Retinal pigment epithelial cell (primary cell): ENCODE measurements at regions not wholly inside any gene's neighbourhood (a gene's known extent, or its start where the extent isn't known, plus 50 kb on each side); places are given as distances from the start of the nearest gene placed in this dataset.

Experiments
- DNase-seq: peaks from one replicate; pipeline ENCODE4 v3.0.0-alpha.2; 2010; ENCODE audit warnings: low read depth
- H3K4me3 ChIP-seq: 2 replicates; pipeline ENCODE4 v1.5.1; 2011; ENCODE audit warnings: mild to moderate bottlenecking, low read length, control low read depth, moderate library complexity
- CTCF ChIP-seq: conservative IDR thresholded peaks from 2 replicates; pipeline ENCODE4 v1.5.1; 2011; ENCODE audit warnings: low read depth, low read length, control low read depth, inconsistent platforms

- no peak for TF ChIP-seq CTCF
- H3K4me3 ChIP-seq = no peak overlapping the region
- no peak for DNase-seq
These were observed 97.7 kb downstream of the SOCS6 start for GRCh38 chr18:70386582-70386981.

- TF ChIP-seq CTCF = no peak
- no peak for DNase-seq
- H3K4me3 ChIP-seq = no peak overlapping the region
These were observed 96.6 kb downstream of the SOCS6 start for GRCh38 chr18:70385474-70385873.

GRCh38 chr18:70384181-70384790 lies 95.4 kb downstream of the SOCS6 start:
- peak; percentile 37 for DNase-seq
- no peak overlapping the region for H3K4me3 ChIP-seq
- TF ChIP-seq CTCF = no peak

- H3K4me3 ChIP-seq = no peak overlapping the region
- no peak for TF ChIP-seq CTCF
- DNase-seq = no peak
These were observed 94.3 kb downstream of the SOCS6 start for GRCh38 chr18:70382992-70383717.

- no peak overlapping the region for H3K4me3 ChIP-seq
- no peak for TF ChIP-seq CTCF
- no peak for DNase-seq
These were observed 93.2 kb downstream of the SOCS6 start for GRCh38 chr18:70382017-70382416.

GRCh38 chr18:70380915-70381896 lies 92.4 kb downstream of the SOCS6 start:
- H3K4me3 ChIP-seq = no peak overlapping the region
- TF ChIP-seq CTCF = no peak
- no peak for DNase-seq
